GM23338 (cell line): ENCODE measurements at regions not wholly inside any gene's neighbourhood (a gene's known extent, or its start where the extent isn't known, plus 50 kb on each side); places are given as distances from the start of the nearest gene placed in this dataset. TPM values are rescaled to one million over a fixed set of nuclear protein-coding genes. Genes with fewer than 3 reads are reported as not detected.
A peak's percentile ranks its signal among the peaks of the same experiment; 100 is the strongest.

ENCODE experiments used
- ATAC-seq: fragments of 200-7000 bp; cut with Tn5 transposase; 3 replicates; pipeline ENCODE4 v1.9.1; 2020
- DNase-seq: peaks from one replicate; pipeline ENCODE4 v3.0.0-alpha.2; 2015; ENCODE audit warnings: low spot score
- H2AFZ ChIP-seq: fragments of 200-600 bp; sonication (generic); 2 replicates; pipeline ENCODE4 v1.8.0; 2016; ENCODE audit warnings: antibody characterized with exemption, mild to moderate bottlenecking, moderate library complexity
- H3F3A ChIP-seq: fragments of 200-600 bp; sonication (generic); replicated peaks from 2 replicates; pipeline ENCODE4 v1.8.0; 2017; ENCODE audit warnings: antibody characterized with exemption, mixed run types, low read depth
- H3K27ac ChIP-seq: fragments of 200-600 bp; sonication (generic); 2 replicates; pipeline ENCODE4 v1.6.1; 2016; ENCODE audit warnings: low read depth
- H3K27me3 ChIP-seq: fragments of 200-600 bp; sonication (generic); 2 replicates; pipeline ENCODE4 v1.8.0; 2016; ENCODE audit warnings: mild to moderate bottlenecking, mixed run types, moderate library complexity; ENCODE audit not compliant: insufficient read depth
- H3K36me3 ChIP-seq: fragments of 200-600 bp; sonication (generic); 2 replicates; pipeline ENCODE4 v1.8.0; 2016; ENCODE audit warnings: mild to moderate bottlenecking; ENCODE audit not compliant: insufficient read depth
- H3K4me1 ChIP-seq: fragments of 200-600 bp; sonication (generic); 2 replicates; pipeline ENCODE4 v1.8.0; 2016; ENCODE audit warnings: mild to moderate bottlenecking, moderate library complexity; ENCODE audit not compliant: insufficient read depth
- H3K4me2 ChIP-seq: fragments of 200-600 bp; sonication (generic); 2 replicates; pipeline ENCODE4 v1.7.1; 2017; ENCODE audit warnings: mixed run types
- H3K4me3 ChIP-seq: fragments of 200-600 bp; sonication (generic); 2 replicates; pipeline ENCODE4 v1.6.1; 2016; ENCODE audit warnings: mixed run types
- H3K79me2 ChIP-seq: fragments of 200-600 bp; sonication (generic); replicated peaks from 2 replicates; pipeline ENCODE4 v1.8.0; 2017; ENCODE audit warnings: mild to moderate bottlenecking; ENCODE audit not compliant: insufficient read depth
- H3K9me2 ChIP-seq: fragments of 200-600 bp; sonication (generic); 2 replicates; pipeline ENCODE4 v1.8.0; 2017; ENCODE audit not compliant: insufficient read depth
- H4K20me1 ChIP-seq: fragments of 200-600 bp; sonication (generic); replicated peaks from 2 replicates; pipeline ENCODE4 v1.8.0; 2017; ENCODE audit warnings: mild to moderate bottlenecking; ENCODE audit not compliant: insufficient read depth
- H3K27ac Mint-ChIP-seq: 2 replicates; pipeline ENCODE4 v1.8.0; 2020; ENCODE audit warnings: inconsistent platforms, mild to moderate bottlenecking, moderate library complexity, mixed read lengths
- H3K27me3 Mint-ChIP-seq: 3 replicates; pipeline ENCODE4 v1.8.0; 2022; ENCODE audit warnings: low read depth, mild to moderate bottlenecking, moderate library complexity, mixed read lengths, inconsistent platforms; ENCODE audit not compliant: insufficient read depth, poor library complexity
- H3K36me3 Mint-ChIP-seq: 3 replicates; pipeline ENCODE4 v1.8.0; 2021; ENCODE audit warnings: low read depth, mild to moderate bottlenecking, inconsistent platforms, moderate library complexity, mixed read lengths
- H3K4me1 Mint-ChIP-seq: 3 replicates; pipeline ENCODE4 v1.8.0; 2020; ENCODE audit warnings: mild to moderate bottlenecking, inconsistent platforms, mixed read lengths
- H3K4me3 Mint-ChIP-seq: 3 replicates; pipeline ENCODE4 v1.8.0; 2021; ENCODE audit warnings: moderate library complexity, mild to moderate bottlenecking, inconsistent platforms, mixed read lengths
- H3K9me3 Mint-ChIP-seq: 3 replicates; pipeline ENCODE4 v1.8.0; 2020; ENCODE audit warnings: moderate library complexity, mild to moderate bottlenecking, inconsistent platforms, mixed read lengths
- CTCF ChIP-seq, 2 experiments: fragments of 200-600 bp in 1 of 2; sonication (generic) in 1 of 2; conservative IDR thresholded peaks; 2 replicates each; pipeline versions ENCODE4 v1.5.1 to v1.6.1; 2016 to 2017; ENCODE audit warnings: antibody characterized with exemption in 2 of 2, low read depth in 2 of 2, mild to moderate bottlenecking in 2 of 2, moderate library complexity in 1 of 2
- POLR2AphosphoS5 ChIP-seq: IDR thresholded peaks from 2 replicates; pipeline ENCODE4 v1.6.1; 2016; ENCODE audit warnings: antibody characterized with exemption, low read depth
- REST ChIP-seq: IDR thresholded peaks from one replicate; pipeline ENCODE4 v1.6.1; 2018; ENCODE audit warnings: antibody characterized with exemption; ENCODE audit not compliant: unreplicated experiment
- ZNF331 ChIP-seq: fragments of 250-450 bp; sonication (Bioruptor Pico); IDR thresholded peaks from 2 replicates; pipeline ENCODE4 v1.5.0; 2020; ENCODE audit warnings: low read depth, mild to moderate bottlenecking, moderate library complexity
- small RNA-seq: library from RNA; depleted of rRNA; stranded (forward); fragments of <200 nt; gene quantifications from one replicate; pipeline ENCODE3, GENCODE V24; 2014; ENCODE audit warnings: low replicate concordance

- TF ChIP-seq REST (no peak), POLR2AphosphoS5 (no peak), CTCF (conservative IDR thresholded peaks at IDR 0.05; ENCODE audit: low read depth in 2 of 2) (no peak), ZNF331 (CRISPR knock-in tag) (no peak)
These were observed 332.2 kb upstream of the CXorf51B start (continued) for GRCh38 chrX:146477341-146477740.

GRCh38 chrX:146481735-146482134 is 327.8 kb upstream of the CXorf51B start:
- ATAC-seq (no peak), DNase-seq (peak; percentile 6)
- H3K4me2 ChIP-seq, result no peak overlapping the region
- no peaks in the 10 kb centered on the region for H3K9me2 ChIP-seq
- no peak overlapping the region for H2AFZ ChIP-seq
- no peaks in the 10 kb centered on the region for H4K20me1 ChIP-seq
- H3K27me3 ChIP-seq, result no peaks in the 10 kb centered on the region
- H3K4me1 Mint-ChIP-seq, result no peaks in the 10 kb centered on the region
- peaks cover 55% of the 10 kb centered on the region for H3K9me3 Mint-ChIP-seq
- no peaks in the 10 kb centered on the region for H3K36me3 ChIP-seq
- no peak overlapping the region for H3K4me3 ChIP-seq
- TF ChIP-seq REST (no peak), CTCF (conservative IDR thresholded peaks at IDR 0.05; ENCODE audit: low read depth in 2 of 2) (peak in 1 of 2 experiments; percentile 50; a peak in 3 of 4 replicates)
- no peak overlapping the region for H3K27ac ChIP-seq
- no peaks in the 10 kb centered on the region for H3K27me3 Mint-ChIP-seq
- H3K4me3 Mint-ChIP-seq, result no peak overlapping the region
- H3K79me2 ChIP-seq, result no peaks in the 10 kb centered on the region
- no peak overlapping the region for H3K27ac Mint-ChIP-seq
- H3F3A ChIP-seq, result no peaks in the 10 kb centered on the region
- H3K4me1 ChIP-seq, result no peaks in the 10 kb centered on the region
- H3K36me3 Mint-ChIP-seq, result peaks cover 5% of the 10 kb centered on the region; the same call in 2 of the 3 replicates

Small RNA genes lying in the stretch of these regions (small RNA-seq; reads per million reads assigned to genes)
- gene RNA5SP517, result not detected
